ENCODE measurements at regions not wholly inside any gene's neighbourhood (a gene's known extent, or its start where the extent isn't known, plus 50 kb on each side); places are given as distances from the start of the nearest gene placed in this dataset.

DNA sequence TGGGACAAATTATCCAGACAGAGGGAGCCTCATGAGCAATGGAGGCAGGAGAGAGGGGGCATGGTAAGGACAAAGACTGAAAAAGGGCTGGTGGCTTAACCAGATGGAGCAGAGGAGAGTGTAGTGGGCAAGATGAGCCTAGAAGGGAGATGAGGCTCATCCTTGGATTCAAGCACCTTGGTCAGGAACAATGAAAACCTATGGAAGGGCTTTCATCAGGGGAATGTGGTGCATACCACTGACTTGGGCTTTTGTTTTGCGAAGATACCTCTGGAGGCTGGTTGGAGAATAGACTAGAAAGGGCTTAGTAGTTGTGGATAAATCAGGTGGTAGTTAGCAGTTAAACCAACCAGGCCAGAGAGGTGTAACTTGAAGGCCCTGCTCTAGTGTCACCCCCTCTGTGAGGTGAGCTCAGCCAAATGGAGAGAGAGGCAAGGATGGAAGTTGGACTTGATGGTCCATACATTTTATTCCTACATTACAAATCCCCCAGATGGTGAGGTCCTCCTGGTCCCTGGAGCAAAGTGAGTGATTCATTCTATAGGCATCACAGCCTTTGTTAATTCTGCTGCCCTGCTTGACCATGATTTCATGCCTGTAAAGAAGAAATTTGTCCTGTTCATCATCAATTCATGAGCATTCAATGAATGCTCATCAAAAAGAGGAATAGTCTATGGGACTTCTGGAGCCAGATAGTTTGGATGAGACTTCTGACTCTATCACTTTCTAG is 264.8 kb upstream of the IGFBP7 start:
- intact Hi-C loops (cut with micrococcal nuclease; ENCODE audit: unreplicated experiment) (no loop called here), in situ Hi-C loops (cut with MboI) (no loop called here)
- no peaks in the 10 kb centered on the region for H3K4me1 ChIP-seq (ENCODE audit: control insufficient read depth, insufficient read depth, low read length)
- RAD21 ChIA-PET (ENCODE audit: unreplicated experiment): no interaction called here
- no peak for ATAC-seq
- POLR2A ChIA-PET: no interaction called here
- H3K9me3 ChIP-seq (replicated peaks; ENCODE audit: control insufficient read depth, insufficient read depth, low read length): no peaks in the 10 kb centered on the region
- TF ChIP-seq, protein P1, sequence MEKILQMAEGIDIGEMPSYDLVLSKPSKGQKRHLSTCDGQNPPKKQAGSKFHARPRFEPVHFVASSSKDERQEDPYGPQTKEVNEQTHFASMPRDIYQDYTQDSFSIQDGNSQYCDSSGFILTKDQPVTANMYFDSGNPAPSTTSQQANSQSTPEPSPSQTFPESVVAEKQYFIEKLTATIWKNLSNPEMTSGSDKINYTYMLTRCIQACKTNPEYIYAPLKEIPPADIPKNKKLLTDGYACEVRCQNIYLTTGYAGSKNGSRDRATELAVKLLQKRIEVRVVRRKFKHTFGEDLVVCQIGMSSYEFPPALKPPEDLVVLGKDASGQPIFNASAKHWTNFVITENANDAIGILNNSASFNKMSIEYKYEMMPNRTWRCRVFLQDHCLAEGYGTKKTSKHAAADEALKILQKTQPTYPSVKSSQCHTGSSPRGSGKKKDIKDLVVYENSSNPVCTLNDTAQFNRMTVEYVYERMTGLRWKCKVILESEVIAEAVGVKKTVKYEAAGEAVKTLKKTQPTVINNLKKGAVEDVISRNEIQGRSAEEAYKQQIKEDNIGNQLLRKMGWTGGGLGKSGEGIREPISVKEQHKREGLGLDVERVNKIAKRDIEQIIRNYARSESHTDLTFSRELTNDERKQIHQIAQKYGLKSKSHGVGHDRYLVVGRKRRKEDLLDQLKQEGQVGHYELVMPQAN (conservative IDR thresholded peaks at IDR 0.05): no peak
- TF ChIP-seq JUNB (IDR thresholded peaks at IDR 0.05) (no peak), NBN (IDR thresholded peaks at IDR 0.05) (no peak), SIX5 (IDR thresholded peaks at IDR 0.05; ENCODE audit: low read depth, low read length, severe bottlenecking) (no peak), NR2C1 (IDR thresholded peaks at IDR 0.05) (no peak), JUND (IDR thresholded peaks at IDR 0.05; ENCODE audit: low read depth, low read length) (no peak), EZH2 (IDR thresholded peaks at IDR 0.05; ENCODE audit: borderline replicate concordance, control insufficient read depth, low read depth, low read length) (no peak), MTA2 (IDR thresholded peaks at IDR 0.05; ENCODE audit: low read depth) (no peak), ZNF384 (IDR thresholded peaks at IDR 0.05; ENCODE audit: borderline replicate concordance, low read depth, low read length) (no peak)
- no peak overlapping the region for H3K4me3 ChIP-seq
- no peaks in the 10 kb centered on the region for H3K27me3 ChIP-seq (replicated peaks in 1 of 2; ENCODE audit: control insufficient read depth in 2 of 2, insufficient read depth in 2 of 2, low read length in 1 of 2)
- WGBS (ENCODE audit: insufficient coverage, insufficient replicate concordance, low lambda C conversion rate, missing lambda C conversion rate): 0% methylated on average over 1 of the region's 1 CpG
- CTCF ChIA-PET: no interaction called here
- H2AFZ ChIP-seq (ENCODE audit: control insufficient read depth, low read depth, low read length): no peak overlapping the region
- DNase-seq (ENCODE audit: low read depth, low spot score): no peak
- H3K36me3 ChIP-seq (ENCODE audit: control insufficient read depth in 2 of 2, insufficient read depth in 2 of 2, low read length in 1 of 2): no peaks in the 10 kb centered on the region
- BruUV-seq (replicated peaks): no TSS peak
- no peak overlapping the region for H3K9ac ChIP-seq (ENCODE audit: control insufficient read depth, insufficient read depth, low read length)
- H4K20me1 ChIP-seq (ENCODE audit: control insufficient read depth, insufficient read depth): no peaks in the 10 kb centered on the region
- SMC1A ChIA-PET (ENCODE audit: uncharacterized antibody, unreplicated experiment): no interaction called here
- FAIRE-seq: no peak
- no peak overlapping the region for H3K27ac ChIP-seq (ENCODE audit: control insufficient read depth, insufficient read depth)
- no peaks in the 10 kb centered on the region for H3K79me2 ChIP-seq (ENCODE audit: control insufficient read depth, insufficient read depth, low read length)
- H3K4me2 ChIP-seq (ENCODE audit: control insufficient read depth, insufficient read depth): no peak overlapping the region

Measured in GM12878 (cell line).